Stimulated activated naive B cell treated with anti-CD40 and anti-IgM and Interleukin-4, amounts not matched to agents 10 μg/mL and 1 μg/mL and 100 μg/mL, for 72 hours (primary cell): ENCODE measurements at regions not wholly inside any gene's neighbourhood (a gene's known extent, or its start where the extent isn't known, plus 50 kb on each side); places are given as distances from the start of the nearest gene placed in this dataset.

ENCODE experiments used
- ATAC-seq, 2 donors: fragments of 150-1000 bp; cut with Tn5 transposase; replicated peaks; 2 replicates each; pipeline ENCODE4 v1.10.0; 2021; ENCODE audit warnings: moderate library complexity in 1 of 2
- DNase-seq: peaks from one replicate; pipeline ENCODE4 v3.0.0; 2021
- H3K27ac Mint-ChIP-seq: one replicate; pipeline ENCODE4 v1.8.0; 2022; ENCODE audit warnings: mild to moderate bottlenecking, mixed read lengths
- H3K27me3 Mint-ChIP-seq, 2 donors: one replicate each; pipeline ENCODE4 v1.8.0; 2022; ENCODE audit warnings: mixed read lengths in 2 of 2
- H3K36me3 Mint-ChIP-seq, 2 donors: one replicate each; pipeline ENCODE4 v1.8.0; 2022; ENCODE audit warnings: mixed read lengths in 2 of 2, mild to moderate bottlenecking in 1 of 2
- H3K4me1 Mint-ChIP-seq, 2 donors: one replicate each; pipeline ENCODE4 v1.8.0; 2022; ENCODE audit warnings: mixed read lengths in 2 of 2, mild to moderate bottlenecking in 1 of 2
- H3K4me3 Mint-ChIP-seq, 2 donors: one replicate each; pipeline ENCODE4 v1.8.0; 2022; ENCODE audit warnings: mild to moderate bottlenecking in 2 of 2, mixed read lengths in 2 of 2, moderate library complexity in 1 of 2
- H3K9me3 Mint-ChIP-seq, 2 donors: one replicate each; pipeline ENCODE4 v1.8.0; 2022; ENCODE audit warnings: mixed read lengths in 2 of 2, mild to moderate bottlenecking in 1 of 2

GRCh38 chr2:104004821-104005220 lies 849.1 kb upstream of the POU3F3 start:
- ATAC-seq (no peak), DNase-seq (no peak)
- Mint-ChIP-seq H3K9me3 (peaks cover 7% of the 10 kb centered on the region in 2 donors), H3K4me1 (no peaks in the 10 kb centered on the region), H3K27ac (no peak overlapping the region), H3K27me3 (no peaks in the 10 kb centered on the region), H3K36me3 (no peaks in the 10 kb centered on the region), H3K4me3 (no peak overlapping the region)

GRCh38 chr2:104016801-104017200 lies 837.1 kb upstream of the POU3F3 start:
- ATAC-seq (no peak), DNase-seq (no peak)
- Mint-ChIP-seq H3K27me3 (no peaks in the 10 kb centered on the region), H3K9me3 (peaks cover 3 to 4% of the 10 kb centered on the region in 2 donors), H3K4me3 (no peak overlapping the region), H3K36me3 (no peaks in the 10 kb centered on the region), H3K27ac (no peak overlapping the region), H3K4me1 (no peaks in the 10 kb centered on the region)

- H3K27me3 Mint-ChIP-seq, result no peaks in the 10 kb centered on the region
- ATAC-seq (no peak), DNase-seq (no peak)
- no peak overlapping the region for H3K27ac Mint-ChIP-seq
- no peak overlapping the region for H3K4me3 Mint-ChIP-seq
- peaks cover 0 to 4% of the 10 kb centered on the region in 2 donors for H3K9me3 Mint-ChIP-seq
- no peaks in the 10 kb centered on the region for H3K4me1 Mint-ChIP-seq
- H3K36me3 Mint-ChIP-seq, result no peaks in the 10 kb centered on the region
Measured at GRCh38 chr2:104023306-104023705, 830.6 kb upstream of the POU3F3 start.

GRCh38 chr2:104023765-104024164 lies 830.1 kb upstream of the POU3F3 start:
- Mint-ChIP-seq H3K36me3 (no peaks in the 10 kb centered on the region), H3K27me3 (no peaks in the 10 kb centered on the region), H3K27ac (no peak overlapping the region), H3K4me3 (no peak overlapping the region), H3K9me3 (peaks cover 0 to 4% of the 10 kb centered on the region in 2 donors), H3K4me1 (no peaks in the 10 kb centered on the region)
- ATAC-seq (no peak), DNase-seq (no peak)

- DNase-seq, result no peak
Measured at GRCh38 chr2:104025295-104025694, 828.6 kb upstream of the POU3F3 start.

GRCh38 chr2:104026725-104027124 lies 827.2 kb upstream of the POU3F3 start:
- H3K36me3 Mint-ChIP-seq, result no peaks in the 10 kb centered on the region
- H3K9me3 Mint-ChIP-seq, result peaks cover 0 to 4% of the 10 kb centered on the region in 2 donors
- H3K27me3 Mint-ChIP-seq, result no peaks in the 10 kb centered on the region
- H3K27ac Mint-ChIP-seq, result no peak overlapping the region
- no peaks in the 10 kb centered on the region for H3K4me1 Mint-ChIP-seq
- DNase-seq (no peak), ATAC-seq (no peak)
- H3K4me3 Mint-ChIP-seq, result no peak overlapping the region

More at GRCh38 chr2:104025295-104025694, 828.6 kb upstream of the POU3F3 start:
- Mint-ChIP-seq H3K4me3 (no peak overlapping the region), H3K4me1 (no peaks in the 10 kb centered on the region), H3K36me3 (no peaks in the 10 kb centered on the region), H3K27me3 (no peaks in the 10 kb centered on the region), H3K9me3 (peaks cover 0 to 4% of the 10 kb centered on the region in 2 donors), H3K27ac (no peak overlapping the region)
- no peak for ATAC-seq

GRCh38 chr2:104027321-104027720 lies 826.6 kb upstream of the POU3F3 start:
- peaks cover 0 to 4% of the 10 kb centered on the region in 2 donors for H3K9me3 Mint-ChIP-seq
- H3K36me3 Mint-ChIP-seq, result no peaks in the 10 kb centered on the region
- no peaks in the 10 kb centered on the region for H3K27me3 Mint-ChIP-seq
- ATAC-seq (no peak), DNase-seq (no peak)
- no peak overlapping the region for H3K4me3 Mint-ChIP-seq
- H3K27ac Mint-ChIP-seq, result no peak overlapping the region
- H3K4me1 Mint-ChIP-seq, result no peaks in the 10 kb centered on the region

GRCh38 chr2:104028061-104028460 lies 825.9 kb upstream of the POU3F3 start:
- H3K4me1 Mint-ChIP-seq, result no peaks in the 10 kb centered on the region
- H3K36me3 Mint-ChIP-seq, result no peaks in the 10 kb centered on the region
- no peak overlapping the region for H3K4me3 Mint-ChIP-seq

GRCh38 chr2:104033399-104033798 lies 820.5 kb upstream of the POU3F3 start:
- DNase-seq (no peak), ATAC-seq (no peak)
- Mint-ChIP-seq H3K9me3 (peaks cover 0 to 1% of the 10 kb centered on the region in 2 donors), H3K27me3 (no peaks in the 10 kb centered on the region), H3K27ac (no peak overlapping the region), H3K4me1 (no peaks in the 10 kb centered on the region), H3K36me3 (no peaks in the 10 kb centered on the region), H3K4me3 (no peak overlapping the region)

More at GRCh38 chr2:104028061-104028460, 825.9 kb upstream of the POU3F3 start:
- ATAC-seq (no peak), DNase-seq (no peak)
- H3K9me3 Mint-ChIP-seq, result peaks cover 0 to 4% of the 10 kb centered on the region in 2 donors
- no peaks in the 10 kb centered on the region for H3K27me3 Mint-ChIP-seq
- no peak overlapping the region for H3K27ac Mint-ChIP-seq

GRCh38 chr2:104040771-104041170 lies 813.1 kb upstream of the POU3F3 start:
- no peak for ATAC-seq
- peaks cover 0 to 1% of the 10 kb centered on the region in 2 donors for H3K9me3 Mint-ChIP-seq

GRCh38 chr2:104041351-104041750 lies 812.6 kb upstream of the POU3F3 start:
- Mint-ChIP-seq H3K4me3 (no peak overlapping the region), H3K9me3 (peaks cover 0 to 1% of the 10 kb centered on the region in 2 donors), H3K27ac (no peak overlapping the region), H3K27me3 (no peaks in the 10 kb centered on the region), H3K4me1 (no peaks in the 10 kb centered on the region), H3K36me3 (no peaks in the 10 kb centered on the region)
- DNase-seq (no peak), ATAC-seq (no peak)

More at GRCh38 chr2:104040771-104041170, 813.1 kb upstream of the POU3F3 start:
- no peak for DNase-seq
- Mint-ChIP-seq H3K4me1 (no peaks in the 10 kb centered on the region), H3K36me3 (no peaks in the 10 kb centered on the region), H3K4me3 (no peak overlapping the region), H3K27me3 (no peaks in the 10 kb centered on the region), H3K27ac (no peak overlapping the region)

- Mint-ChIP-seq H3K4me1 (no peaks in the 10 kb centered on the region), H3K9me3 (no peaks in the 10 kb centered on the region), H3K27ac (no peak overlapping the region), H3K4me3 (no peak overlapping the region), H3K36me3 (no peaks in the 10 kb centered on the region), H3K27me3 (no peaks in the 10 kb centered on the region)
- ATAC-seq, result no peak
- no peak for DNase-seq
Measured at GRCh38 chr2:104043864-104044263, 810.1 kb upstream of the POU3F3 start.

GRCh38 chr2:104045071-104045470 lies 808.8 kb upstream of the POU3F3 start:
- Mint-ChIP-seq H3K9me3 (no peaks in the 10 kb centered on the region), H3K4me1 (no peaks in the 10 kb centered on the region), H3K27ac (no peak overlapping the region), H3K27me3 (no peaks in the 10 kb centered on the region), H3K36me3 (no peaks in the 10 kb centered on the region), H3K4me3 (no peak overlapping the region)
- DNase-seq (no peak), ATAC-seq (no peak)

GRCh38 chr2:104046466-104046865 lies 807.4 kb upstream of the POU3F3 start:
- no peaks in the 10 kb centered on the region for H3K36me3 Mint-ChIP-seq
- no peaks in the 10 kb centered on the region for H3K4me1 Mint-ChIP-seq
- ATAC-seq, result no peak
- no peak for DNase-seq
- no peaks in the 10 kb centered on the region for H3K27me3 Mint-ChIP-seq
- H3K27ac Mint-ChIP-seq, result no peak overlapping the region
- no peaks in the 10 kb centered on the region for H3K9me3 Mint-ChIP-seq
- H3K4me3 Mint-ChIP-seq, result no peak overlapping the region

GRCh38 chr2:104047516-104047915 lies 806.4 kb upstream of the POU3F3 start:
- Mint-ChIP-seq H3K27me3 (no peaks in the 10 kb centered on the region), H3K4me1 (no peaks in the 10 kb centered on the region), H3K9me3 (no peaks in the 10 kb centered on the region), H3K4me3 (no peak overlapping the region), H3K36me3 (no peaks in the 10 kb centered on the region), H3K27ac (no peak overlapping the region)
- no peak for DNase-seq
- no peak for ATAC-seq

GRCh38 chr2:104049438-104049837 lies 804.5 kb upstream of the POU3F3 start:
- DNase-seq (no peak), ATAC-seq (no peak)
- H3K27ac Mint-ChIP-seq, result no peak overlapping the region
- no peak overlapping the region for H3K4me3 Mint-ChIP-seq
- no peaks in the 10 kb centered on the region for H3K4me1 Mint-ChIP-seq
- no peaks in the 10 kb centered on the region for H3K9me3 Mint-ChIP-seq
- no peaks in the 10 kb centered on the region for H3K27me3 Mint-ChIP-seq
- no peaks in the 10 kb centered on the region for H3K36me3 Mint-ChIP-seq
